ENCODE measurements at regions not wholly inside any gene's neighbourhood (a gene's known extent, or its start where the extent isn't known, plus 50 kb on each side); places are given as distances from the start of the nearest gene placed in this dataset.

- H3K9me3 Mint-ChIP-seq = peaks cover 0 to 3% (median 0%) of the 10 kb centered on the region in 7 donors
- no peaks in the 10 kb centered on the region for H3K4me1 Mint-ChIP-seq
- Histone ChIP-seq H3K9ac (ENCODE audit: insufficient read depth, low read length, poor library complexity, severe bottlenecking) (no peak overlapping the region), H4K20me1 (ENCODE audit: insufficient read depth, low read length) (no peaks in the 10 kb centered on the region), H3K36me3 (replicated peaks in 1 of 2; ENCODE audit: control insufficient read depth in 1 of 2, insufficient read depth in 2 of 2, low read length in 2 of 2) (no peaks in the 10 kb centered on the region), H3K9me3 (replicated peaks in 1 of 2; ENCODE audit: control insufficient read depth in 1 of 2, insufficient read depth in 1 of 2, low read length in 2 of 2) (no peaks in the 10 kb centered on the region), H2AFZ (ENCODE audit: insufficient read depth, low read depth, low read length, poor library complexity, severe bottlenecking) (no peak overlapping the region), H3K4me1 (ENCODE audit: control insufficient read depth in 1 of 2, insufficient read depth in 2 of 2, low read length in 2 of 2) (no peaks in the 10 kb centered on the region), H3K4me3 (replicated peaks in 1 of 3; ENCODE audit: low read depth in 2 of 3, low read length in 3 of 3) (no peak overlapping the region), H3K79me2 (ENCODE audit: insufficient read depth, low read length) (no peaks in the 10 kb centered on the region), H3K27me3 (ENCODE audit: control insufficient read depth in 2 of 2, insufficient read depth in 2 of 2, low read length in 2 of 2) (no peaks in the 10 kb centered on the region), H3K4me2 (replicated peaks; ENCODE audit: extremely low read depth, low read length, poor library complexity, severe bottlenecking) (no peak overlapping the region), H3K27ac (ENCODE audit: low read depth in 1 of 2, low read length in 2 of 2) (no peak overlapping the region)
- WGBS (ENCODE audit: insufficient coverage) = no CpG with 5 or more reads among the region's 2 CpGs
- intact Hi-C loops (cut with micrococcal nuclease) = no loop called here
- H3K36me3 Mint-ChIP-seq = no peaks in the 10 kb centered on the region
- peaks cover 0 to 2% (median 0%) of the 10 kb centered on the region in 3 donors for H3K27me3 Mint-ChIP-seq (ENCODE audit: low read depth in 3 of 3)
- no peak overlapping the region for H3K27ac Mint-ChIP-seq
- TF ChIP-seq CTCF (IDR thresholded peaks at IDR 0.05) = no peak
- no peak overlapping the region for H3K4me3 Mint-ChIP-seq
- no peak for DNase-seq
These were observed 239.9 kb downstream of the ZEB2 start for GRCh38 chr2:144280009-144280408.

- no peaks in the 10 kb centered on the region for H3K4me1 ChIP-seq (ENCODE audit: control insufficient read depth in 1 of 2, insufficient read depth in 2 of 2, low read length in 2 of 2)
- H3K4me2 ChIP-seq (replicated peaks; ENCODE audit: extremely low read depth, low read length, poor library complexity, severe bottlenecking) = no peak overlapping the region
- DNase-seq = no peak
- no peaks in the 10 kb centered on the region for H3K79me2 ChIP-seq (ENCODE audit: insufficient read depth, low read length)
- H3K36me3 ChIP-seq (replicated peaks in 1 of 2; ENCODE audit: control insufficient read depth in 1 of 2, insufficient read depth in 2 of 2, low read length in 2 of 2) = no peaks in the 10 kb centered on the region
- no peak overlapping the region for H3K4me3 Mint-ChIP-seq
- H3K27me3 Mint-ChIP-seq (ENCODE audit: low read depth in 3 of 3) = peaks cover 0 to 2% (median 0%) of the 10 kb centered on the region in 3 donors
- no peaks in the 10 kb centered on the region for H3K27me3 ChIP-seq (ENCODE audit: control insufficient read depth in 2 of 2, insufficient read depth in 2 of 2, low read length in 2 of 2)
- H3K36me3 Mint-ChIP-seq = no peaks in the 10 kb centered on the region
- TF ChIP-seq CTCF (IDR thresholded peaks at IDR 0.05) = no peak
- no peaks in the 10 kb centered on the region for H3K4me1 Mint-ChIP-seq
- 100% methylated on average over 1 of the region's 3 CpGs for WGBS (ENCODE audit: insufficient coverage)
- no peaks in the 10 kb centered on the region for H3K9me3 ChIP-seq (replicated peaks in 1 of 2; ENCODE audit: control insufficient read depth in 1 of 2, insufficient read depth in 1 of 2, low read length in 2 of 2)
- intact Hi-C loops (cut with micrococcal nuclease) = no loop called here
- H3K9me3 Mint-ChIP-seq = peaks cover 0 to 6% (median 0%) of the 10 kb centered on the region in 7 donors
- no peak overlapping the region for H2AFZ ChIP-seq (ENCODE audit: insufficient read depth, low read depth, low read length, poor library complexity, severe bottlenecking)
- H4K20me1 ChIP-seq (ENCODE audit: insufficient read depth, low read length) = no peaks in the 10 kb centered on the region
- H3K27ac ChIP-seq (ENCODE audit: low read depth in 1 of 2, low read length in 2 of 2) = no peak overlapping the region
- no peak overlapping the region for H3K27ac Mint-ChIP-seq
- no peak overlapping the region for H3K4me3 ChIP-seq (replicated peaks in 1 of 3; ENCODE audit: low read depth in 2 of 3, low read length in 3 of 3)
- H3K9ac ChIP-seq (ENCODE audit: insufficient read depth, low read length, poor library complexity, severe bottlenecking) = no peak overlapping the region
These were observed 240.8 kb downstream of the ZEB2 start for GRCh38 chr2:144279165-144279564.

Measured in CD14-positive monocyte (primary cell).